ENCODE measurements at regions not wholly inside any gene's neighbourhood (a gene's known extent, or its start where the extent isn't known, plus 50 kb on each side); places are given as distances from the start of the nearest gene placed in this dataset.
"Not testable (repeated sequence)": the region's sequence is repeated elsewhere in the genome, so short reads cannot be mapped to it uniquely, and the experiment has no call there.

DNA sequence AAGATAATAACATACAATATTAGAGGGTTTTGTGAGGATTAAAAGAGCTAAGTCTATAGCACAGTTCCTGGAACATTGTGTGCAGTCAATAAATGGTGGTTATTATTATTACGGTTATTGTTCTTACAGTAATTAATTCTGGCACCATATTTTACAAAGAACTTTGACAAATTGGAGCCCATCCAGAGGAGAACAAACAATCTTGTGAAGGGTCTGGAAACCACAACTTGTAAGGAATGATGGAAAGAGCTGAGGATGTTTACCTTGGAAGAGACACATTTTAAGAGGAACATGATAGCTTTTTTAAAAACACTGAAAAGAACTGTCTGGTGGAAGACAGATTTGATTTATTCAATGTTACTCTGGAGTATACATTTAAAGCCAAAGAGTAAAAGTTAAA lies 150.5 kb upstream of the KRR1 start:
- DNase-seq = no peak

DNA sequence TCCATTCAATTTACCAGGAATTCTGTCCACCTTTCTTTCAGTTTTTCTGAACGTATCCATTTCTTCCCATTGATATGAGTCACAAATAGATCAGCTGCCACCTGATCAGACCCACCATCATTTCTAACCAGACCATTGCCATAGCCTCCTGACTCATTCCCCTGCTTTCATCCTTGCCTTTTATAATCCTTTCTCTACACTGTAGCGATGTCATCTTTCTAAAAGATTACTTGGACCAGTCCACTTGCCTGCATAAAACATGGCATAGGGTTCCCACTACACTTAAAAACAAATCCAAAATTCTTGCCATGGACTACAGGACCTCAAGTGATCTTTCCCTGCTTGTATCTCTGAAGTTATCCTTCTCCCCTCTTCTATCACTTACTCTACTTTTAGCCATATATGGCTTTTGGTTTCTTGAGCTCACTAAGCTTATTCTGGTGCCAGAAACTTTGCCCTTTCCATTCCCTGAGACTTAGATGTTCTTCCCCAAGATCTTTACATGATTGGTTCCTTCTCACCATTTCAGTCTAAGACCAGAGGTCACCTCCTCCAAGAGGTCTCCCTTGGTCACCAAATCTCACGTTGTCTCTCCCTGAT lies 149.5 kb upstream of the KRR1 start:
- DNase-seq = no peak

DNA sequence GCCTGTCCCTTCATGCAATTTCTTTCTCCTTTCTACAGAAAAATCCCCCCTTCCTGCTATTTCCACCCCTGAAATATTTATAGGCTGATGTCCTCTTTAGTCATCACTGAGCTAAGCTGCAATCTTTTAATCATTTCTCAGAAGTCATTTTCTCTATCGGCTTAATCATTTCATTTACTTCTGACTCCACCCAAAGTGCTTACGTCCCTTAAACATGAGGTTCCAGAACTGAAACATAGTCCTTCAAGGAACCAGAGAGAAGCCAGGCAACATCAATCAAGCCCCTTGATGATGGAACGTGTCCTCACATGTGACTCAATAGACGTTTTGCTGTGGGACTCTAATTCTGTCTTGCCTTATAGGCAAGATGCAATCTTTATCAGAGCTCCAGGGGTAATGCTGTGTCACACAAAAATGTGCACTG lies 148.7 kb upstream of the KRR1 start:
- DNase-seq = no peak

DNA sequence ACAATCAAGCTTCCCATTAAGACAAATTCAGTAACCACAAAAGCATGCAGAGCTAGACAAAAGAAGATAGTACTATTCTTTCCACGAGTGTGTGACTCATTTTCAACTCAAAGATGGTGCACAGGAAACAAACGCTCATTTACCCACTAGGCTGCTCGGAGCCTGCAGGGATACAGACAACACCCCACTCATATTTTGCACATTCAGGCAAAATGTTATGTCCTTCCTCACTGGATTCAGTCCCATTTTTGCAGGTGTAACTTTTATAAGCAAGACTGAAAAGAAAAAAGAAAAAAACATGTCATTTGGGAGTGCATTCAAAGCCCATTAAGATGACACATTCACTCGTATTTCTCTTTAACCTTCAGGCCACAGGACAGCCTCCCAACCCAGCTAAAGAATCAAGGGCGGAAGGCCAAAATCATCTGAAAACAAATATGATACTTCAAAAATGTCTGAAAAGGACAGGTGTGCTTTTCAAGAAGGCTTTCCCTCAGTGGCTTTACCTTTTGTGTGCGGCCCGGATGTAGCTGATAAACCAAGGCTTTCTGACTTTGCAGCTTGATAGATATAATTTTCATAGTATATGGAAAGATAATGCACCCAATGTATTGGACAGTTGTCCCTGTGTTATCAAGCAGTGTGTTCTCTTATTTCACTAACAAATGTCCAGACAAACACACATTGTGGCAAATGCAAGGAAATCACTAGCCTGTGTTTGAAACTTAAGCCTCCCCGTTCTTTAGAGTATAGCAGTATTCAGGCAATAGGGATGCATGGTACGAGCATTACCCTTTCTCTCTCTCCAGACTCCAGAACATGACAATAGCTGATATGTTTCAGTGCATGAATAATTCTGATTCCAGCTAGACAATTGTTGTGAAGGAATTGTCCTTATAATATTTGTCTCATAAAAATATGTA lies 147.8 kb upstream of the KRR1 start:
- no peak for DNase-seq

DNA sequence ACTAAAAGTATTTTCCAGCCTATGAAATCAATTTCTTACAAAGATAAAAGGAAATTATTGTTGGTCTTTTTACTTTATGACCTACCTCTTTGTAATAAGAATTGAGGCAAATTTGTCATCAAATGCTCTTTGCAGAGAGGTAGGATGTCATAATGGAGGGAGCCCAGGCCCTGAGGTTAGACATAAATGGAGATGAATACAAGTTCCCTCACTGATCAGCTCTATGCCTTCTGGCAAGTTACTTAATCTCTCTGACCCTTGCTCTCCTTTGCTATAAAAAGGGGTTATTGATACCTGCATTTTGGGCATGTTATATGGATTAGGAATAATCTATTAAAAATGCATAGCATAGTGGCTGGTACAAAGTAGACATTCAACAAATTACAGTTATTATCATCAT lies 146.9 kb upstream of the KRR1 start:
- DNase-seq = no peak

DNA sequence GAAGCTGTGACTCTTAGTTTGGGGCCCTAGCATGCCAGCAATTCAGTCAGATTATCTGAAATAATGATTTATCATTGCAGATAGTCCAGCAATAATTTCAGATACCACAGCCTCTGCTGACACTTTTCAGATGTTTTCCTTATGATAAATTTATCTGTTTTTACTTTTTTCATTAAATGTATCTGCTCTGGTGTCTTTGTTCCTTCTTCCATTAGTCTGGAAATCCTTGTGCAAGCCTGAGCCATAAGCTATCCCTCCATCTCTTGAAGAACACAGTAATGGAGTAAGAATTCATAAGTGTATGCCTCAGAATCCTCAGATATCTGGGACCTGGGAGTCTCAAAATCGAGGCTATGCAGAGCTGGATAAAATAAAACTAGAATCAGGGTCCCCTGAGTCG lies 146.4 kb upstream of the KRR1 start:
- DNase-seq = no peak

DNA sequence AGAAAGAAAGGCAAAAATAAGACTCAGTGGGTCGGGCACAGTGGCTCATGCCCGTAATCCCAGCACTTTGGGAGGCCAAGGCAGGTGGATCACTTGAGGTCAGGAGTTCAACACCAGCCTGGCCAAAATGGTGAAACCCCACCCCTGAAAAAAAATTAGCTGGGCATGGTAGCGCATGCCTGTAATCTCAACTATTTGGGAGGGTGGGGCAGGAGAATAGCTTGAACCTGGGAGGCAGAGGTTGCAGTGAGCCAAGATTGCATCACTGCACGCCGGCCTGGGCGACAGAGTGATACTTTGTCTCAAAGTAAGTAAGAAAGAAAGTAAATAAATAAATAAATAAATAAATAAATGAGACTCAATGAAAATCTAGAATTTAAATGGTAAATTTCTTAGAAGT lies 145.9 kb upstream of the KRR1 start:
- DNase-seq = not testable (repeated sequence)

DNA sequence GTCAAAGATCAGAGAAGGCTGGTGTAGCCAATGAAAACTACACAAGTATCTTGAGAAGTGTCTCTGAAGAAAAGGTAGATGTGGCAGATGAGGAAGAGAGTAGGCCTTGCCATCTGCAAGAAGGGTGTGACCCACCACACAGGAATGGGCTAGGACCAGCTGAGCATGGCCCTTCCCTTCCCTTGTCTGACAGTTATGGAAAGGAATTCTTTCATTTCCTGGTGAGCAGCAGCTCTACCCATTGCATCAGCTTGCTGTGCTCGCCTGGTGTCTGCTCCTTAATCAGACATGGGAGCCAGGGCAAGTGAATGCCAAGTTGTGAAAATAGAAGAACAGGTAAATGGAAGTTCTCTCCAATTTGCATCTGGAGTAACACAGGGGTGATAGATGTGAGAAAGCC lies 145.2 kb upstream of the KRR1 start:
- DNase-seq = no peak

DNA sequence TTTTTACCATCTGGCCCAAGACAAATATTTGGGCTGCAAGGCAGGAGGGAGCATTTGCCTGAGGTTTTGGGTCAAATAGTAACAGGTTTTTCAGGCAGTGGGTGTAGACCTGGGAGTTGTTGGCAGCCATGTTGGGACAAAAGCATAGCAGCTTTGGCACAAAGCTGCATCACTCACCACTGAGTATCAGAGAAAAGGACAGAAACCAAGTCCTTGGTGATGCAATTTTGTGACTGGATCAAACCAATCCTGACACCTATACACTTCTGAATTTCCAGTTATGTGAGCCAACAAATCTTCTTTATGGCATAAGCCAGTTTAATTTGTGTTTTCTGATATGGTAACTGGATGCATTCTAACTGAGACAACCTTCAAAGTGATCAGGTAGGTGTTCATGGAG lies 144.8 kb upstream of the KRR1 start:
- DNase-seq = no peak

DNA sequence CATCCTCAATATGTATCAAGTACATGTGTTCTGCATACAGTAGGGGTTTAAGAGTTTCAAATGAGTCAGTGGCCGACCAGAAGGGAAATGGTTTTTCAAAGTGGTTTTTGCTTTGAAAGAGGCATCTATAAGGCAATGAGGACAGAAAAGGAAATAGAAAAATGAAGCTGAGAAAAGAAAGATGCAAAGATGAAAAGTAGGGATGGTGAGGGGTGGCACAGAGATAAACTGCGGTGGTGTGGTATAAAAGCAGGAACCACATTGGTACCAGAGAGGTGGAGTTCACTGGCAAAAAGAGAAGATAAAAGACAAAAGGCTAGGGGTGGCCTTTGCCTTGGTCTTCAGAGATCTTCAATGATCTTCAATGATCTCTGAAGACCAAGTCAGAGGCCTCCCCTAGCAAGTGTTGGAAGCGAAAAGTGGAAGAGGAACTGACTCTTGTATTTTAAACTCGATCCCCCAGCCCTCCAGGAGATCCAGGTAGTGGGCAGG lies 144.0 kb upstream of the KRR1 start:
- no peak for DNase-seq

DNA sequence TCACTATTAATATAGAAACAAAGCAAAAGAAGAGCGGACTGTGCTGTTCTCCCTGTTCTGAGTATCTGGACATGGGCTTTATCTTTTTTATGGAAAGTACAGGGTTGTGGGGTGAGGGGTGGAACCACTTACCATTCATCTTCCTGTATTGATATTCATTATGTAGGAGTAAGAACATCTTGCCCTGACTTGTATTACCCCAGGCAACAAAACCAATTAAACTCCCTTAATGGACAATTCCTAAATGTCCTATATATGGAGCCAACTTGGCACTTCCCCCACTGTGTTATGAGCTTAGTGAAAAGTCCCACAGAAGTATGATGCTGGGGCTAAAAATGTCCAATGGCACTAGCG lies 139.9 kb upstream of the KRR1 start:
- no peak for DNase-seq

DNA sequence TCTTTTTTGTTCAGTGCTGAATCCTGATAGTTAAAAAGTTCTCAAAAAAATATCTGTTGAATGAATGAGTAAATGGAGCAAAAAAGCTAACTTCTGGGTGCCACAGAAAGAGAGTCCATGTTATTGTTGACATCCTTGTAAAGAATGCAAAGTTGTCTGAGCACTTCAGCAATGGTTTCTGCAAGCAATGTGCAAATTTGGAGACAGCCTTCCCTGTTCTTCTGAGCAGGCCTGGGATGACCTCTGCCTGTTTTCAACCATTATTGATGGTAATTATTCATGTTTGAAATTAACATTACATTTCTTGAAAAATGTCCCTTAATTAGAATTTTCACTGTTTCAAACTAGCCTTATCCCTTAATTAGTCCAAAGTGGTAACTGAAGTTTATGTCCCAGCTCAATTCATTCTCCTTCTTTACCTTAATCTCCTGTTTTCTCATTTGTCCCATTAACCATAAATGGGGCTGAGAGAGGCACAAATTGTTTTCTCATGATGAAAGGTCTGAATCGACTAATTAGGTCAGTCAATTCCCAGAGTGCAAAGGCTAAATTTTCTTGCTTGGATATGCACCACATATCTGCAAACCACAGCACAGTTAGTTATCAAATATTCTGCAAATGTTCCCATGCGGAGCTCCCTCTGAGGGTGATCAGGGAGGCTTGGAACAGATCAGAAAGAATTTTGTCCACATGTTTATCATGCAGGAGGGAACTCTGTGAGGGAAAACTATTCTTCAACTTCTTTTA lies 139.4 kb upstream of the KRR1 start:
- no peak for DNase-seq

DNA sequence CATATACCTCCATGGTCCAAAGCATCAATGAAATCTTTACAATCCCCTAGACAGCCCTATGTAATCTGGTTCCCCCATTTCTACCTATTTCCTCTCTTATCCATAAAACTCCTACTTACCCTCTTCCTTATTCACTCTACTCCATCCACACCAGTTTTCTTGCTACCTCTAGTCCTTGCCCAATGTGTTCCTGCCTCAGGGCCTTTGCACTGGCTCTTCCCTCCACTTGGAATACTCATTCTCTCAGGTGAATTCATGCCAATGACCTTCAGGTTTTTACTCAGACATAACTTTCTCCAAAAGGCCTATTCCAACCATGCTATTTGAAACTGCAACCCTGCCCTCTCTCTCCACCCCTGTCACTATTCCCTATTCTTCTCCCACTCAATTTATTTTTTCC lies 138.7 kb upstream of the KRR1 start:
- DNase-seq = no peak

DNA sequence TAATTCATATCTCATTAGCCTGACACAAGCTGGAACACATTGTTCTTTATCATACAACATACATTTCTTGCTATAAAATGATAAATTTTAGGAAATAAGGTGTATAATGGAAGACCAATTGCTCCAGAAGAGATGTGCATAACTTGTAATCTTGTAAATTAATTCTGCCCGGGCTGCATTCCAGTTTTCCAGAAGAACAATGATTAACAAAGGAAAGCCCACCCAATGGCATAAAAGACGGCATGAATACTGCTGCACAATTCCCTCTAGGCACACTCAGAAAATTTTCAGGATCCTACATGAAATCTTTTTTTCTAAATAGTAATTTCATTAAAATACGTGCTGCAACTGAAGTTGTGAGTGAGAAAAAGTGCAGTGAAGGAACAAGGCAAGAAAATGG lies 137.4 kb upstream of the KRR1 start:
- no peak for DNase-seq

DNA sequence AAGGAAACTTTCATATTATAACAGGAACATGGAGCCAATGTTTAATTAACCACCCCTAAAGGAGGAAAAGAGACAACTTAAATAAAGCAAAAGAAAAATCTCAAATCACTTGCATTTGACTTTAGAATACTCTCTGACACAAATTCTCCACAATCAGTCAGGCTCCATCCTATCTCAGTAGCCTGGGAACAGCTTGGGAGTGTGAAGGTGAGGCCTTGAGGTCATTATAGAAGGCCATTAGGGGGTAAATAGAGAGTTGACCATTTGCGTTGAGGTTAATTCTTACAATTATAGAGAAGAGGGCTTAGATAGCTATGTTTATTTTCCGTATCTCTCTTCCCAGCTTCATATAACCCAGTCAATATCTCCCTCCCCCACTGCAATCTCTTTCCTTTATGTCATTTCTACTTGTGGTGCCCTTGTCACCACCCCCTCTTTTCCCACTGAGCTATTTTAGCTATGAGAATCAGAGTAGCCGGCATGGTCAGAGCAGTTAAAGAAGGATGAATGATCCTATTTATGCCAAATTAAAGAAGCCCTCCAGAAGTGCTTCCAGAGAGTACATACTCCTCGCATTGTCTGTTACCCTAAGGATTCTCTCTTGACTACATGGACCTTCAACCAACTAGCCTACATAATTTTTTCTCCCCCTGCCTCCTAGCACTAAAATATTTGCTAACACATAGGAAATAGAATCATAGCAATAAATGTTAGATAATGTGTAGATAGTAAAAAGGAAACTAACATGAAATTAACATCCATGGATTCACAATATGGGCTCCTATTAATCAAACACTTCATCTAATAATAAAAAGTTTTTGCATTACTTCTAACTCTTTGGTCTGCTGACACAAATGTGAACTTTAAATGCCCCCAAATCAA lies 135.2 kb upstream of the KRR1 start:
- no peak for DNase-seq

DNA sequence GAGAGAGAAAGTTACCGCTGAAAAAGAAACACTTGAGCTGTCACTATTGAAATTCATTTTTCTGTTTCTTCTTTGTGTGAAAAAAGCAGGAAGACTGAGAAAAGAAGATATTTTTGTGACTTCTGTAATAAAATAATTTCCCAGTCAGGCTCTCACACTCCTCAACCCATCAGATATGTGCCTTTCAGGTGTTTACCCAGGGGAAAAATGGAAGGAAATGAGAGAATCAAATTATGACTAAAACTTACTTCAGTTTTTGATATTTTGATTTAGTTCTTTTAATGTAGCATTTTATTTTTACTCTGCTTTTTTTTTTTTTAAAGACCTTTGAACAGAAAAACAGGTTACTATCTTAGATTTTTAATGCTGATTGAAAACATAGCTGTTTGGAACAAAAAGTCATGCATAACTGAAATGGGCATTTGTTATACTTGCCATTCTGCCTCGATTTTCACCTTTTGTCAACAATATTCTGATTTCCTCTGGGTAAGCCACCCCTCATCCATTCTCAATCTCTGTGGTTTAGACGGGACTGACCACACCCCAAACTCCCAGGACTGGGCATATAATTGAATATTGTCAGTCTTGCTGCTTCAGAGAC lies 133.2 kb upstream of the KRR1 start:
- no peak for DNase-seq

DNA sequence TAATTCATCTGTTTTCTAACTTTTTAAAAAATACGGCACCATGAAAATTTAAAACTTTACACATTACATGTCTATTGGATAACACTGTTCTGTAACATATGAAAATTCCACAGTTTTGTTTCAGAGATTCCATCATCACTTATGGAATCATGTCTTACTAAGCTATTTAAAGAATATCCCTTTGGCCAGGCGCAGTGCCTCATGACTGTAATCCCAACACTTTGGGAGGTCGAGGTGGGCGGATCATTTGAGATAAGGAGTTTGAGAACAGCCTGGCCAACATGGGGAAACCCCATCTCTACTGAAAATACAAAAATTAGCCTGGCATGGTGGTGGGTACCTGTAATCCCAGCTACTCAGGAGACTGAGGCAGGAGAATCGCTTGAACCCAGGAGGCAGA lies 131.7 kb upstream of the KRR1 start:
- DNase-seq = not testable (repeated sequence)

DNA sequence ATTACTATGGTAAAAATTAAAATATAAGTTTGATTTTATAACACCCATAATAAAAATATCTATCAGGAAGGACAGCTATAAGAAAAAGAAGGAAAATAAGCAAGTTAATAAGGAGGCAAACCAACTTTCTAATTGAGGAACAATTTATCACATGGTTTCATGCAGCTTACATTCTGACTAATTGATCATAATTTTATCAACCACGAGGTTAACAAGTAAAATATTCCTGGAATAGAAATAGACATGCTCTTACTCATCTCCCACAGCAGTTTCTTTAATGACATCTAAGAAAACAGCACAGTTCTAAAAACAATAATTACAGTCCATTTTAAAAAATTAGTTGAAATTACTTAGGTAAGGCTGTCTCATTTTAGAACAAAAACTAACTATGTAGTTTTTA lies 130.8 kb upstream of the KRR1 start:
- no peak for DNase-seq

DNA sequence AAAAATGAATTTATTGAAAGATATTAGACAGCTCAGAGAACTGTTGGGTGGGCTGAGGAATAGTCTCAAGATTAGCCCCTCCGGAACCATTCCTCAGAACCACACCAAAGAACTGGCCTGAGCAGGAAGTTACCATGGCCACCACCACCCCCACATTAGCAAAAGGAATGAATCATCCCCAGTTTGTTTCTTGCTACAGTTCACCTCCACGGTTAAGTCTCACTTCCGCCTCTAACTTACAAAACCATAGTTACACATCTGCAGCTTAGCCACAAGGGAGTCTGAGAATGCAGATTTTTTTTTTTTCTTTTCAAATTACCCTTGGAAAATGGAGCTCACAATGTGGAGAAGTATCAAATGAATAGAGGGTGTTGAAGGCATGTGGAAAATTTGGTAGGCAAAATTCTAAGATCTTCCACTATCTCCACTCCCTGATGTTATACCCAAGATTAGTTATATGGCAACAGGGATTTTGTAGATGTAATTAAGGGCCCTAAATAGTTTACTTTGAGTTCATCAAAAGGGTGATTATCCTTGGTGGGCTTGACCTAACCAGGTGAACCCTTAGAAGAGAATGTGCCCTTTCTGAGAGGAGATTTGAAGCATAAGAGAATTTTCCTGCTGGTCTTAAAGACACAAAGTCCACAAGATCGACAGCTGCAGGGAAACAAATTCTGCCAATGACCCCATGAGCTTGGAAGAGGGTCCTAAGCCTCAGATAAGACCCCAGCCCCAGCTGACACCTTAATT lies 129.8 kb upstream of the KRR1 start:
- DNase-seq = no peak

DNA sequence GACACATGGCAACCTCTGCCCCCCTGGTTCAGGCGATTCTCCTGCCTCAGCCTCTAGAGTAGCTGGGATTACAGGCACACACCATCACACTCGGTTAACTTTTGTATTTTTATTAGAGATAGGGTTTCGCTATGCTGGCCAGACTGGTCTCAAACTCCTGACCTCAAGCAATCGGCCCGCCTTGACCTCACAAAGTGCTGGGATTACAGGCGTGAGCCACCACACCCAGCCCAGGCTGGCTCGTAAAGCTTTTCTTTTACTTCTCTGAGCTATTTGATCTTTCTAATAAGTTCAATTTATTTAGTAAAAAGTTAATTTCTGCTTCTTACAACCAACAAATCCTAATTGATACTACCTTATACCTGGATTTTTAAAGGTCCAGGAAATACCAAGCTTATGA lies 127.4 kb upstream of the KRR1 start:
- DNase-seq = no peak

DNA sequence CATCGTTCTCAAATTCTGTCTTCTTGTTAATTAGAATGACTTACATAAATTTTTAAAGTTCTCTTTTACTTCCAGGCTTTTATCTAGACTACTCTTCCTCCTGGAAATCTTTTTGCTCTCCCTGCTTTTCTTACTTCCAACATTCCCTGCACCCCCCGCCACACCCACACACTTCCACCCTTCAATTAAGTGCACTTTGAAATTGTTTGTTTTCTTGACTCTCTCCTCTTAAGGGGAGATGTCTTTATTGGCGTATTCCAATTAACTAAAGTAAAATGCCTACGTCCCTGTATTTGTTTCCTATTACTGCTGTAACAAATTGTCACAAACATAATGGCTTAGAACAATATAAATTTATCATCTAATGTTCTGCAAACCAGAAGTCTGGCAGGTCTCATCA lies 125.2 kb upstream of the KRR1 start:
- no peak for DNase-seq

Measured in NCI-H524 (cell line).